HG03135 (cell line): ENCODE measurements at regions not wholly inside any gene's neighbourhood (a gene's known extent, or its start where the extent isn't known, plus 50 kb on each side); places are given as distances from the start of the nearest gene placed in this dataset.
"Not testable (repeated sequence)": the region's sequence is repeated elsewhere in the genome, so short reads cannot be mapped to it uniquely, and the experiment has no call there.

ENCODE experiments used
- ATAC-seq: cut with Tn5 transposase; IDR thresholded peaks from one replicate; pipeline ENCODE4 v1.9.1; 2021; ENCODE audit warnings: mild to moderate bottlenecking, moderate library complexity; ENCODE audit not compliant: unreplicated experiment

GRCh38 chr3:27661797-27662196 lies 60.3 kb downstream of the EOMES start:
- no peak for ATAC-seq

DNA sequence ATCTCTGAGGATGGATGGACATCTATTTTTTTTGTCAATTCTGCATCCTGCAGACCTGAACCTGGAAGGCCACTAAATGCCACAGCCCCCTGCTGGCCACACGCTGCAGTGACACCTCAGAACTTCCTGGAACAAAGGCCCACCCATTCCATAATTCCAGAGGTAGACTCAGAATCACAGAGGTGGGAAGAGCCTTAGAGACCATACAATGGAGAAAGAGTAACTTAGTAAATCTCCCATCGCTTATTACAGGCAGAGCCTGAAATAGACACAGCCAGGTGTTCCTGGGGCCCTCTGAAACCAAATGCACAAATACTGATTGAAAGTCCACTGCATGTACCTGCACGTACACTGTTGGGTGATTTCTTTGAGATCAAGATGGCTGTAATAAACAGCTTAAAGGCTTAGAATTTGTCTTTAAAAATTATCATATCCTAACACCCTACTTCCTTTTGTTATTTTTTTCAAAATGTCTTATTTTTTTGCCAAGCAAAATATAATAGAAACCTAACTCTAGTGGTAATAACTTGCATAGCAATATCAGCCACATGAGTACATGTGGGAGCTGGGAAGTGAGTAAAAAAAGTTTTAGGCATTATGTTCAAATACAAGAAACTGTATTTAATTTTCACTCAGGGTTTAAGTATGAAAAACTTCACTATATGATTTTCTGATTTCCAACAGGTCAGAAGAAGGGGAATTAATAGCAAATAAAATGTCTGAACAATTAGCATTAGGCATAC lies 62.7 kb downstream of the EOMES start:
- peak; percentile 82 for ATAC-seq

DNA sequence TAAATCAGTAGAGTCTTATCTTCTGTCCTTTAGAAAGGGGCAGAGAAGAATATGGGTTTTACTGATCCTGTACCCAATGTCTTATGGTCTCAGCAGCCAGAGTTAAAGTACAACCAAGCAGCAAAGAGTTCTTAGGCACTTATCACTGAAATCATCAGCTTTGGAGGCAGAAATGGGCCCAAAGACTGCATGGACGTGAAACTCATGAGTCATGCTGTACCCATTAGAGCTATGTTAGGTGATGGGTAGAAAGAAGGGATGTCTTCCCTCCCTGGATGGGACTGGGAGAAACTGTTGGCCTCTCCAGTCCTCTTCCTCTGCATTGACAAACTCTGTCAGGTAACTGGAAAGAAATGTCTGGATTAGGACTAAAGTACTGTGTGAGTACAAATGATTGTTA lies 63.4 kb downstream of the EOMES start:
- ATAC-seq = no peak

DNA sequence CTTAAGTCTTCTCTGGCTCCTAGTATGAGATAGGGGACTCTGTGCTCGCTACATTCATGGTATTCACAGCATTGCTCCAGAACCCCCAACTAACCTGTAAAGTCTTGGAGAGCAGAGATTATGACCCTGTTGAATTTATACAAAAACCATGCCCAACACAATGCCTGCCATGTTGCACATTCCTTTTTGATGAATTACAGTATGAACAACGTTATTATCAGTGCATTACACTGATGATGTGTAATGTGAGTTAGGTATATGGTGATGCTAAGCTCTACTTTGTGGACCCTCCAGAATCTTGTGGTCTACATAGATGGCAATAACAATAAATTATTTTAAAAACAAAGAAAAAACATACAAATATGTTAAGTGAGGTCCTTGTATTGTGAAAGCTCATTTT lies 64.3 kb downstream of the EOMES start:
- ATAC-seq = no peak

- no peak for ATAC-seq
These were observed 64.7 kb downstream of the EOMES start for GRCh38 chr3:27657404-27657803.

DNA sequence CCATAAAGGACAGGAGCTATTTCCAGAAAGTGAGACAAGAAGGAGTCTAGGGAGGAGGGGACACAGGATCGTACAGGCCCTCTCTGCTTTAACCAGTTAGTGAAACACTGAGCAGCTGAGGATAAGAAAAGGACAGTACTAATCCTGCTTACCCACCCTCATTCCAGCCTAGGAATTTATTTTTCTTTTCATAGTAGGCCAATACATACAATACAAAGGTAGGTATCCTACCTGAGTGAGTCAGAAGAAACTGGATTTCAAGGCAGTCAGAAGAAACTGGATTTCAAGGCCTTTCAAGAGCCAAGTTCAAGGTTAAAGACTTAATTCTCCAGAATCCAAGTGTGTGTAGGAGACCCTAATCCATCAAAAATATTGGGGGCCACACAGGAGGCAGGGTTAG lies 65.3 kb downstream of the EOMES start:
- ATAC-seq = no peak

GRCh38 chr3:27655547-27655946 lies 66.6 kb downstream of the EOMES start:
- no peak for ATAC-seq

GRCh38 chr3:27653803-27654558 lies 68.1 kb downstream of the EOMES start:
- ATAC-seq = no peak

- ATAC-seq = no peak
These were observed 72.8 kb downstream of the EOMES start for GRCh38 chr3:27649277-27649676.

DNA sequence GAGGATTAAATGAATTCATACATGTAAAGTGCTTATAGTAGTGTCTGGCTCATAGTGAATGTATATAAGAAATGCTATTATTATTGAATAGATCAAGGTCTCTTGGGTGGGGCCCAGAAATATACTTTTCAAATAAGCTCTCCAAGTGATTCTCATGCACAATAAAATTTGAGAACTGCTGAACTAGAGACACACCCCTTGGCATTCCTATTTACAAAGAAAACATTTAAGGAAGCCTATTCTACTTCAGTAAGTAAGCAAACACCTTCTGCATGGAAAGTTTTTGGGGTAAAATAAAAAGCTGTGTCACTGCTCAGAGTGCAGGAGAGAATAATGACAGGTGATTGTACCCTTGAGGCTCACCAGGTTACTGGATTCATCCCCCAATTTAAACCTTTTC lies 75.2 kb downstream of the EOMES start:
- ATAC-seq = no peak

- ATAC-seq = no peak
These were observed 77.2 kb downstream of the EOMES start for GRCh38 chr3:27644941-27645340.

DNA sequence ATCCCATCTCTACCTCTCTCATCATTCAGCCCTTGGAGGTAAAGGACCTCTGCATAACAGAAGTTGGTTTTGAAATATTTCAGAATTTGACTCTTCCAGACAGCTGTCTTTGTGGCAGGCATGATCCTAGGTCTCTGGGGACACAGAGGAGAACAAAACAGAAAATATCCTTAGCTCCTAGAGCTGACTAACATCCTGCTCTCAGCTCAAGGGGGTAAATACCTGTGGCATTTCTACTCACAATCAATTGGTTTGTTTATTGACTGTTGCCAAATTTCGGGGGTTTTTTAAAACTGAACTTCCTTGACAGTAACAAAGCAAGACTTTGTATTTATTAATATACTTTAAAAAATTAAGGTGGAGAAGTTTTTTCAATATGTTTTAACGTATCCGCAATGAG lies 78.8 kb downstream of the EOMES start:
- no peak for ATAC-seq

- no peak for ATAC-seq
These were observed 79.3 kb downstream of the EOMES start for GRCh38 chr3:27642796-27643195.

DNA sequence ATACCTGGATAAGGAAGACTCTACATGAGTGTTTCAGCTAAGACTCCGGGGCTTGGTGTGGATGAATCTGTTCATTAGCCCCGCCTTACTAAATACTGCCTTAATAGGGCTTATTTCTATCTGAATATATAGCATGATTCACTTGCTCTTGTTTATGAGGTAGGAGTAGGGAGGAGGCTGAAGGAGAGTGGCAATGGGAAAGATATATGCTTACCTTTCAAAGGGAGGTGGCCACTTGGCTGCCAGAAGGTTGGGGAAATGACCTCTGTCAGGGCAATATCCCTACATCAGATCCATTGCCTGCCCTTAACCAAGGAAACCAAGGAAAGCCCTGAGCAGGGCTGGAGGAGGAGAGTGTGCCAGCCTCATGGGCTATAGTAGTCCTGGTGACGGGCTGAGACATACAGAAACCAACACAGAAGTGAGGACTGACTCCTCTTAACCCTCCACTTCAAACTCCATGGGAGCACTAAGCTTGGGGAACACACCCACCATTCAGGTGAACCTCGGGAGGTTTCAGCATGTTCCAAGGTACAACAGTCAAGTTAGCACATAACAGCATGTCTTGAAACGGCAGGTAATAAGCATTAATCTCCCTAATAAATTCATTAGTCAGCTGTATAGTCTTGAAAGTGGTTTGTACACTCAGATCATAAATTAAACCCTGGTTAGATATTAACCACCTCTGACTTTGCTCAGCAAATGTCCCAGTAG lies 80.1 kb downstream of the EOMES start:
- no peak for ATAC-seq

DNA sequence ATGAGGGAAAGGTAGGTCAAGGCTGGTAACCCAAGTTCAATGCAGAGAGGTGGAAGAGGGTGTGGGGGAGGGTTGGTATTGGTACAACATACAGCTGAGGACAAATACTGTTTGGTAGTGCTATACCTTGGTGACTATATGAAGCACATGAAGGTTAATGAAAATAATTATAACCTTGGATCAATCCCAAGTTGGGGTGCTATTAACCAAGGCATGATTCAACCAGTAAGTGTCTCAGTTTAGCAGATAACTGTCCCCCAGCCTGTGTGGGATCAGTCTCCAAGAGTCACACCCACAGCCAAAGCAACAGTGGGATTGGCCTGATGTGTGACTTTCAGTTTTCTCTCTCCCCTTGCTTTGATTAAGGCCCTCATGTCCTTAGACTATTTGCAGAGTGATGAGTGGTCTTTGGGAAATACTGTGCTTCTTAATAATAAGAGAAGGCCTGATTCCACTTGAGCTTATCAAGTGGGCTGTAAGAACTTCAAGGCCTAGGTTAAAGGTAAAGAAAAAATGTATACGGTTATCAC lies 80.8 kb downstream of the EOMES start:
- ATAC-seq = no peak

DNA sequence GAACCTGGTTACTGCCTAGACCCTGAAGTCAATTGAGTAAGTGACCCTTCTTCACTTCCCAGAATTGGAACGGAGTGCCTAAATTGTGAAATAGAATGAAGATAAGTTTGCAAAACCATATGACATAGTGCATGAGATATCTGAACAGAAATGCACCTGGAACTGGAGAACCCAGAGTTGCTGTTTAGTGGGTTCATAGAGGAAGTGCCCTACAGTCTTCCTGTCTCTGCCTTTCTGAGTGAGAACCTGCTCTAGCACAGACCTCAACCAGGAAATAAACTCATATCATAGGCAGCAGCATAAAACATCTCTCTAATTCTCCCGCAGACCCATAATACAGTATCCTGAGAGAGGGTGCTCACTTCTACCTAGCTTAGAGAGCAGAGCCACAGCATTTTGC lies 82.9 kb downstream of the EOMES start:
- ATAC-seq = no peak

GRCh38 chr3:27638594-27638993 lies 83.5 kb downstream of the EOMES start:
- no peak for ATAC-seq

DNA sequence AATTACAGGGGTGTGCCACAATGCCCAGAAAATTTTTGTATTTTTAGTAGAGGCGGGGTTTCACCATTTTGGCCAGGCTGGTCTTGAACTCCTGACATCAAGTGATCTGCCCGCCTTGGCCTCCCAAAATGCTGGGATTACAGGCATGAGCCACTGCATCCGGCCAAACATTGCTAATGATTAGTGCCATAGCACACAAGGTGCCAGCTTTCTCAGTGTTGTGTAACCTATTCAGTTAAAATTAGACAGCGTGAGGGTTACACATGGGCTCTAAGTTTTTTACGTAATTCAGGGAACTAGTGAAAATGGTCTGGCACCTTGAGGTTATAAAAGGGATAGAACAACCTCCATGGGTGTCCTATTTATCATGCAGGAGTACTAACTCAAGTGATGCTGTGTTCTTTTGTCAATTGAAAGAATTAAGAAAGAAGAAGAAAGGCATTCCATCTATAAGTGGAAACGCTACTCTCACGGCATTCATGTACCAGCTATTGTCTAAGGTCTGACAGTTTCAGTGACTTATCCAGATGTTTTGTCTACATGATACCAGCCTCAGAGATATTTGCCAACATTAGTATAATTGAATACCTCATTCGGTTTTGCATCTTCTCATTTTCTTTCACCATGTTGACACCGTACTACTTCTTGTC lies 84.7 kb downstream of the EOMES start:
- no peak for ATAC-seq

DNA sequence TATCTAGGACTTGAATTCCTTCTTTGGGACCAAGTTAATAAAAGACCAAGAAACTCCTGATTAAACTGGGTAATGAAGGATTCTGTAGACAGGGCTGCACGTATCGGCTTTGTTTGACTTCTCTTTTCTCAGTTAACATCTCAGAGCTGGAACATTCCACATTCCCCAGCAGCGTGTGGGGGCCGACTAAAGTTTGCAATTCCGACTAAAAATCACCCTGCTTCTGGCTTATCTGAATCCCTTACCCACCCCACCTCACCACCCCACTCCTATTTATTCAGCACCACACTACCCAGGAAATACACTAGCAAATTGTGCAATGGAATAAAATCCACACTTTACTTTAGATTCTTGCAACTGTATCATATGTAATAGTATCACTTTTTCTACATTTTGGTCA lies 87.1 kb downstream of the EOMES start:
- ATAC-seq = not testable (repeated sequence)

DNA sequence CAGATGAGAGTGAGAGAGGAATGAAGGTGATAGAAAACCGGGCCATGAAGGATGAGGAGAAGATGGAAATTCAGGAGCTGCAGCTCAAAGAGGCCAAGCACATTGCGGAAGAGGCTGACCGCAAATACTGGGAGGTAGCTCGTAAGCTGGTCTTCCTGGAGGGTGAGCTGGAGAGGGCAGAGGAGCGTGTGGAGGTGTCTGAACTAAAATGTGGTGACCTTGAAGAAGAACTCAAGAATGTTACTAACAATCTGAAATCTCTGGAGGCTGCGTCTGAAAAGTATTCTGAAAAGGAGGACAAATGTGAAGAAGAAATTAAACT lies 88.9 kb downstream of the EOMES start:
- ATAC-seq = peak; percentile 14
